ENCODE measurements at regions not wholly inside any gene's neighbourhood (a gene's known extent, or its start where the extent isn't known, plus 50 kb on each side); places are given as distances from the start of the nearest gene placed in this dataset.

- TF ChIP-seq CTCF (IDR thresholded peaks at IDR 0.05), result no peak
- no peak for TF ChIP-seq POLR2A (IDR thresholded peaks at IDR 0.05; ENCODE audit: low read depth)
These were observed 203.0 kb downstream of the KLF5 start for GRCh38 chr13:73261739-73262216.

All from esophagus muscularis mucosa (tissue), 3 donors.